NCI-H146 treated with DMSO at 0.1 percent for 48 hours (cell line): ENCODE measurements at regions not wholly inside any gene's neighbourhood (a gene's known extent, or its start where the extent isn't known, plus 50 kb on each side); places are given as distances from the start of the nearest gene placed in this dataset.

ENCODE experiments used
- DNase-seq: peaks from one replicate; lab custom pipeline; 2025; ENCODE audit not compliant: unreplicated experiment; lab: John Stamatoyannopoulos, UW

DNA sequence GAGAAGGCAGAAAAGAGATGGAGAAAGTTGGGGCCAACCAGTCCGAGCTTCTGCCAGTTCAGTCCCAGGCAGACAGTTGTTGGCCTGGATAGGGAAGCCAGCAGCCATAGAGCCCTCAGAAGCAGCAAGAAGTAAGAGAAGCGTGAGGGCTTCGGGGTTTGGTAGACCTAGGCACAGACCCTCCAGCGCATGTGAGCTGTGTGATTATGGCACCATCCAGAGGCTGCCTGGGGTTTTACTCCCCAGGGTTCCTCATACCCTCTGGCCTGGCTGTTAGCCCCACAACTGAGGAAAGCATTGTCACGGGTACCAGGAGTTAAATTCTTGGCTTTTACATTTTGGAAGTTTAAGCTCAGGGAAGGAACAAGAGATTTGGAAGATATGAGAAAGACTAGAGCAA, 93.7 kb upstream of the RAB6C start:
- no peak for DNase-seq

DNA sequence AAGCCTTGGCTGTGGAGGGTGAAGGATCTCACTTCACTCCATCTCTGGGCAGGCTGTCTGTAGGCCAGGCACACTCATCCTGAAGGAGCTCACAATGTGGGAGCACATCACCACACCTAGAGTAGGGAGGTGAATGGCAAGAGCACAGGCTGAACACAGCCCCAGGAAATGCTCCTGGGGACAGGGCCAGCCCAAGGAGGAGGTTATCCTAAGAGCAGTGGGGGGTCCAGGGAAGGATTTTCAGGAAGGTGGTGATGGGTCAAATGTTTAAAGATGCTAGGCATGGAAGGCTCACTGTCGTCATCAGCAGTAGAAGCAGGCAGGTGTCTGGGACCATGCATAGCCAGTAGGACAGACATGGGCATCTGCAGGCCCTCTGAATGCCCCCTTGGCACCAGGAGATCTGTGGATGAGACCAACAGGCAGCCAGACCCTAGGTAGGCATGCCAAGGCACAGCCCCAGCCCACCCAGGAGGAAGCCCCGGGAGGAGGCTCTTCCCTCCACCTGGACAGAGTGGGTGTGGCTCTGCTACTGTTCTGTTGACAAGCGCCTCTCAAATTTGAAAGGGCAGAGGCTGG, 91.7 kb upstream of the RAB6C start:
- no peak for DNase-seq

DNA sequence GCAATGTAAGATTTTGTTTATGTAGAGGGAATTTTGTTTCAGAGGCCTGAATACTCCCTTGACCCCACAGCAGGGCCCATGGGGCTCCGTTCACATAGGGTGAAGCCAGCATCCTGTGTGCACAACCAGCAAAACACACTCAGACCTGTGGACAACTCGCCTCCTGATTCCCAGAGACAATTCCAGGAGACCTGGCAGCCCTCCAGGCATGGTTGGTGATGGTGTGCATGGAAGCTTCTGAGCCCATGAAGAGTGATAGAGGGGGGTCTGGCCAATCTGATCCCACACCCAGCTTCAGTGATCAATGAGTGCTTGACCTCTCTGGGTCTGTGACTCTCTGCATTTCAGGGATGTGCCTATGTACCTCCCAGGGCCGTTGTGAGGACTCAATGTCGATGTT, 91.0 kb upstream of the RAB6C start:
- DNase-seq: no peak

DNA sequence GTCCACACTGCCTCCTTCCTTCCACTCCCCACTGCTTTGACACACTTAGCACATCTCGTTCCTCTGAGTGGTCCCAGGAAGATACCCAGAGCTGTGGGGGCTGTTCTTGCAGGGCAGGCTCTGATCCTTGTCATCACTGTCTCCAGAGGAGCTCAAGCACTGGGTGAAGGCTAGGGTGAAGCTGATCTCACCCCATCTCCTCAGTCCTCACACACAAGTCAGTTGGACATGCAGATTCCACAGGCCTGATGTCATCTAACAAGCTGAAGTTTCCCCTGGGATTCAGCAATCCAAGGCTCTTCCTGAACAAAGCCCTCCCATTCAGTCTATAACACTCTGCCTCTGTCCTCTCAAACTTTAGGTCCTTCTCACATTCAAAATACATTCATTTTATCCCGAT, 90.6 kb upstream of the RAB6C start:
- no peak for DNase-seq

DNA sequence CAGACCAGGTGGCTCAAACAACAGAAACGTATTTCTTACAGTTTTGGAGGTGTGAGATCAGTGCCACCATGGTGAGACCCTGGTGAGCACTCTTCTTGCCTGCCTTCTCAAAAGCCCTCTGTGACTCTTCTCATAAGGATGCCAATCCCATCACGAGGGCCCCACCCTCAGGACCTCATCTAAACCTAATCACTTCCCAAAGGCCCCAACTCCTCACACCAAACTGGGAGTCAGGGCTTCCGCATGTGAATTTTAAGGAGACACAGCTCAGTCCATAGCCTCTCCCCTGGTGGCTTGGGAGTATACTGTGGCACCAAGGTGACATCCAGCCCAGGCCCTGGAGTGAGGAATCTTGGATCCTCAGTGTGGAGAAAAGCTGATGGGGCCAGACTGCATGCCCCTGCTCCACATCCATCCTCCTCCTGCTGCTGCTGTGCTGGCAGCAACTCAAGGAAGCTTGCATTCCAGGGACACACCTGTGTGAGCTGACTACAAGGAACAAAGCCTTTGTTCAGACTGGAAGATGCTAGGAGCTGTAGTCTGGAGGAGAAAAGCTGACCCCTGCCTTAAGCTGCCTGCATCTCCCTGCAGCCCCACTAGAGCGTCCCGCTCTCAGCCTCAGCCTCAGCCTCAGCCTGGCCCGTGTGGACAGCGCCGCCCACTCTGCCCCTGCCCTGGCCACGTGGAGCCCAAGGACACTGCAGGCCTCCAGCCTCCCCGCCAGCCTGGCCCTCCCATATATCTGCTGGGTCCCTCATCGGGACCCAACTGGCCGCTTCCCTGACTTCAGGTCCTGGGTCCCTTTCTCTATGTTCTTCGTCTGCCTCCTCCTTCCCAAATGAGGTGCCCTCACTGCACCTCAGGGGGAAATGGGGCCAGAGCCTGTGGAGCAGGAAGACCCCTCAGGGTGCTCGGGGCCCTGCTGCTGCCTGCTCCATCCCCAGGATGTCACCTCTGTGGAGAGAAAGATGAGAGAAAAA, 87.8 kb upstream of the RAB6C start:
- DNase-seq: no peak

DNA sequence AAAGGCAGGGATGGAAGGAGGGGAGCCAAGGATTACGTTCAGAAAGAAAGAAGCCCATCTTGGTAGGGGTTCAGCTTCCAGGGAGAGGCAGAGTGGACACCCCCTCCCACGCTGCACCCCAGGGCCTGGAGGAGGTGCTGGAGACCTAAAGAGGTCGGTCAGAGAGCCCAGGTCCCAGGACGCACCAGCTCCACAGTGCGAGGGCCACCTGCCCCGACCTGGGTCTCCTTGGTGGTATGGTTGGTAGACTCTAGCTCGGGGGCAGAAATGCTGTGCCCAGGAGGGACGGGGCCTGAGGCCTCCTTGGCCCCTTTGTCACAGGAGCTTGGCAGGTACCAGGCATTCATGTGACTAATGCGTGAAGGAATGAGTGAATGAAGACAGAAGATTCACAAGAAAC, 87.1 kb upstream of the RAB6C start:
- DNase-seq: no peak

DNA sequence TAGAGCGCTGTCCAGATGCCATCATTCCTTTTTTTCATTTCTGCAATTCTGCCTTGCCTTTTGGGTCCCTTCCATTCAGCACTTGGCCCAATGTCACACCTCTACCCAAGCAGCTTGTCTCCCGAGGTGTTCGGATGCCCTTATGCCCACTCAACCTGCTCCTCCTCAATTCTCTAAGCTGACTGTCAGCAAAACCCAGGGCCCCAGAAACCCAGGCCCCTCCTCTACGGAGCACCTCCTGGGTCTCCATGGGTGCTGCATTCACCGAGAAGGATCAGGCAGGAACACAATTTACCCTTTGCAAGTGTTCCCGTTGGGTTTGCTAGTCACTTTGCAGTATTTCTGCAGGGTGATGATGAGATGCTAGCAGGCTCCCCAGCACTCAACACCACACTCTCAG, 86.7 kb upstream of the RAB6C start:
- DNase-seq: no peak

DNA sequence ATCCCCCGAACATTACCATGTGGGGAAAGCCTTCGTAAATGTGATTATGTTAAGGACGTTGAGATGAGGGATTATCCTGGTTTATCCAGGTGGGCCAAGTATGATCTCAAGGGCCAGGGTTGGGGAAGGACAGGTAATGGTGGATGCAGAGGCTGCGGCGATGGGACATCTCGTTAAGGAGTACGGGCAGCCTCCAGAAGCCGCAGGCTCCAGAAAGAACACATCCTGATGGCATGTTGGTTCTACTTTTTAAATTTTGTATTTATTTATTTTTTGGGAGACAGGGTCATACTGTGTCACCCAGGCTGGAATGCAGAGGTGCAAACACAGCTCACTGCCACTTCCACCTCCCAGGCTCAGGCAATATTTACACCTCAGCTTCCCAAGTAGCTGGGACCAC, 86.2 kb upstream of the RAB6C start:
- DNase-seq: no peak

DNA sequence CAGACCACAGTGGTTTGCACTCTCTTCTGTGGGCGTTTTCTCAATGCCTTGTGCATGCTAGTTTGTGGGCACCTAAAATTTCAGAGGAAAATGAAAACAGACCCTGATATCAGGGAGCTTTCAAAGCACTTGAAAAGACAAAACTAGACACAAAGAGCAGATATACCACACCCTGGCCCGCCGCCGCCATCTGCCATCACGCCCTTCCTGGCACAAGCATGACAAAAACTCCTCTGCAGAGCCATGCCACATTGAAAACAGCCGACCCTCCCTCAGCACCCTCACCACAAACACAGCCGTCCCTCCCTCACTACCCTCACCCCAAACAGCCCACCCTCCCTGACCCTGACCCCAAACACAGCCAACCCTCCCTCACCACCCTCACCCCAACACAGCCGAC, 84.8 kb upstream of the RAB6C start:
- DNase-seq: no peak

DNA sequence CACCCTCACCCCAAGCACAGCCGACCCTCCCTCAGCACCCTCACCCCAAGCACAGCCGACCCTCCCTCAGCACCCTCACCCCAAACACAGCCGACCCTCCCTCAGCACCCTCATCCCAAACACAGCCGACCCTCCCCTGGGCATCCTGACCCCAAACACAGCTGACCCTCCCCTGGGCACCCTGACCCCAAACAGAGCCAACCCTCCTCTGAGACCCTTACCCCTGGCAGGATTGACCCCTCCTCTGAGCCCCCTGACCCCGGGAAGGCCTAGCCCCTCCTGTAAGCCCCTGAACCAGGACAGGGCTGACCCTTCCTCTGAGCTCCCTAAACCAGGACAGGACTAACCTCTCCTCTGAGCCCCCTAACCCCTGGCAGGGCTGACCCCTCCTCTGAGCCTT, 84.4 kb upstream of the RAB6C start:
- no peak for DNase-seq

DNA sequence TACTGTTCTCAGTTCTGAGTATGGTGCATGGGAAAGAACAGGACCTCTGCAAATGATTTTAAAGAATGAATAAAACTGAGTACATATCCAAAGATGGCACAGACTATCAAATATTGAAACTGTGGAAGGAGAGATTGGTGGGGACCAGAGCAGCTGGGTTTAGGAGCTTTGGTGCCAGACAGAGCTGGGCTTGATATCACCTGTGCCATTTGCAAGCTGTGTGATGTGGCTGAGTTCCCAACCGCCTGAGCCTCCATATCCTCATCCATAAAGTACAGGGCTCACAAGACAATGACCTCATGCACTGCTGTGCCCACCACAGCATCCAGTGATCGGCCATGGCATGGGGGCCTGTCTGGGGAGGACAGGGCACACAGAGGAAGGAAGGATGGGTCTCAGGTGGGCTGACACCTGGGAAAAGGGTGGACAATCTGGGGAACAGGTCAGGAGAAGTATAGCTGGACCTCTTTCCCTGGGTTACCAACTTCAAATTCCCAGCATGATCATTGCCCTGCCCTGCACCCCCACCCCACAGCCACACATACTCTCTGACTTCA, 83.9 kb upstream of the RAB6C start:
- no peak for DNase-seq

DNA sequence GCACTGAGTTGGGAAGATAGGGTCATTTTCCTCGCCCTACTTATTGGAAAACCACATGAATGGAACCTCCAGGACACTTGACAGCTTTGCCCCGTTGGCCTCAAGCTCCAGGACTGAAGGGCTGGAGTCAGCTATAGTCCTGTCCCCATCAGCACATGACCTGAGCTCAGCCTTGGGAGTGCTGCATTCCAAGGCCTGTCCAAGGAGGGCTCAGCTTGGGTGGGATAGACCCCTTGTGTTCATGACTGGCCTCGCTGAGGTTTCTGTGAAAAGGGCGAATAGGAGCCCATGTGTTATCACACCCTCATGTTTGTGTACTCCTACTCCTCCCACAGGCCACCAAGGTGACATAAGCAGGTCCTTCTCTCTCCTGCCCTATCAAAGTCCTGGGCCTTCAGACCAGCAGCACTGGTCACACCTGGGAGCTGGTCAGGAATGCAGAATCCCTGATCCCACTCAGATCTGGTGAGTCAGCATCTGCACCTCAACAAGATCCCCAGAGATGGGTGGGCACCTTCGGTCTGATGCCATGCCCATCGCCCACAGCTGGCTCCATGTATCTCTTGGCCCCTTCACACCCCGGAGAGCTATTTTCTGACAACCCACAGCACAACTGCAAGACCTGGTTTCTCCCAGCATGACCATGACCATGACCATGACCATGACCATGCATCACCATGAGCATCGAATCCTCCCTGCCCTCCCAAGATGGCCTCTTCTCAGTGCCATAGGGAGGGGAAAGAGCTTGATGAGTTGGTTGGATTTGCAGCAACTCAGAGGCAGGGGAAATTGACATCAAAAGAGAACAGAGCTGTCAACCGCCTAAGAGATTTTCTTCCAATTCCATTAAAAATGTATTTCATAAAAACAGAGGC, 83.0 kb upstream of the RAB6C start:
- no peak for DNase-seq

DNA sequence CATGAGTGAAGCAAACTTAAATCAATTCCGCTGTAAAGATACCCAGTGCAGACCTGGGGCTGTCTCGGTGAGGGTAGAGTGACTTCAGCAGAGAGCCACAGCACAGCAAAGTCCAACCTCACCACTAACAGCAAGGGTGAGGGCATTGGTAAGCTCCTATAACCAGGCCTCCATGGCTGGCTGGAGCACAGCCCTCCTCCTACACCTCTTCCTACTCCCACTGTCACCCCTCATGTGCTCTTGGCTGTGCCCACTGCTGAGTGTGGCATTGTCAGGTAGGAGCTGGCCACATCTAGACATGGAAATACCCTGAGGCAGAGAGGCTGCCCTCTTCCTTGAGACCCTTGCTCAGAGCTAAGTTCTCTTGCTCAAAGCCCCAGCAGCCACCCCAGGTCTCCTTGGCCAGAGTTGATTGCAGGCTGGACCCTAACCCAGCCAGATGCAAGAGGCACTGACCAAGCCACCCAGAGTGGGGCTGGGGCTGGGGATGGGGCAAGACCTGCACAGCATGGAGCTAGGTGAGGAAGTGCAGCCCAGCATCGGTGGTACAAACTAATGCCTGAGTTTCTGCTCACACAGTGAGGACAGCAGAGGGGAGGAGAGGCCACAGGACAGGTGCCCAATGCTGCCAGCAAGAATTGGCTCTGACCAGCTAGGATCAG, 77.6 kb upstream of the RAB6C start:
- no peak for DNase-seq

DNA sequence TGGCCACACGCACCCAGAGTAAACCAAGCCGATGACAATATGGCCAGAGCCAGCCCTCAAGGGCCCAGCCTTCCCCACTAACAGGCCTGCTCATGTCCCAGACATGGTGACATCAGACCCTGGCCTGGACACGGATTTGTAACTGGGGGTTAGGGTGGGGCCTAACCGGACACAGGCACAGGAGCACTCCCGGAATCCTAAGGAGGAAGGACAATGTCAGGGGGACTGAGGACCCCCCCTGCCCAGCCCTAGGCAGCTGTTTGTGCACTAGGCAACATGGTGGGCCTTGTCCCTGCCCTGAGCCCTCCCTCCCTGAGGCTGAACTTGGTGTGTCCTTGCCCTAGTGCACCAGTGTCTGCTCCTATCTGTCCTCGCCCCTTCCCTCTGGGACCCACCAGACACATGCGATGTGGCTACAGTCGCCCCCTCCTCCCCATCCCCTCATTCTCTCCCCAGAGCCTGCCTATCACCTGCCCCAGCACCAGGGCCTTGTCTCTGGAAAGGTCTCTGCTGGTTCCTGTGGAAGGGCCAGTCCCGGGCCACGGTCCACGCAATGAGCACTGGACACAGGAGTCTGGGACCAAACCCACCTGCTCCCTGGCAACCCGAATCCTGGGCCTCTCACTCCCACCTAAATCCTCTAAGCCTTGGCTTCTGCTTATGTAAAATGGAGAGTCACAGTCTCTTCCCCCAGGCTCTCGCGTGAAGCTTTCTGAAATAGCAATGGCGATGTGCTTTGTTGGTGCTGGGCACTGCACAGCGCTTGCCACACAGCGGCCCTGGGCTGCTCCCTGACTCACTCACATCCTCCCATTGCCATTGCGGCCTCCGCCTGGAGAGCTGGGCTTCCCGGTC, 76.5 kb upstream of the RAB6C start:
- no peak for DNase-seq

DNA sequence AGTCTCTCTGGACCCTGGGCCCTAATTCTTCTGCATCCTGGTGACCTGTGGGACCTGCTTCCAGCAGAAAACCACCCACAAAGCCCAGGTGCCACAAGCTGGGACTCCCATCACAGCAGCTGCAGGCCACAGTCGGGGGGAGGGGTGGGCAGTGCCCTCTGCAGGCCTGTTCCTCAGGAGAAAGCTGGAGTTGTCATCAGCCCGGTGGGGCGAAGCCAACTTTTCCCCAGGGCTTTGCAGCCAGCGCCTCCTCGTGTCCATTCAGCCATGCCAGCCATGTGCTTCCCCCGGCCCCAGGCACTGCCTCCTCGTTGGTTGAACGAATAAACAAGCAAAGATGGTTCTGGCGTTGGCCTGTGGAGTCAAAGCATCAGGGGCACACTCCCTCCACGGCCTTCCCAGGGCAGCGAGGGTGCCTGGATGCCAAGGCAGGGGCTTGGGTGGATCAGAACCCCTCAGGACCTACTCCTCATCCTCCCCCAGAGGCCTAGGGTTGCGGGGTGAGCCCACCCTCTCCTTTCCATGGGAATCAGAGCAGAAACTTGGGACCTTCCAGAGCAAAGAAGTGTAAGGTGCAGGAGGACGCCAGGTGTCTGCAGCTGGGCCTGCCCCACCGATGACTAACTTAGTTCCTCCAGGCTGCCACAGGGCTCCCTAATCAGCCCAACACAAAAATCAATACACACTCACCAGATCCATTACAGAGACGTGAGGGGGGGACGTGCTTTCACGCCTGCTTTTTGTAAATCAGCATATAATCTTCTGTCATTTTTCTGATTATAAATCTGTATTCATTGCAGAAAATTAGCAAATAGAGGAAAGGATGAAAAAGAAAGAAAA, 75.7 kb upstream of the RAB6C start:
- DNase-seq: no peak

DNA sequence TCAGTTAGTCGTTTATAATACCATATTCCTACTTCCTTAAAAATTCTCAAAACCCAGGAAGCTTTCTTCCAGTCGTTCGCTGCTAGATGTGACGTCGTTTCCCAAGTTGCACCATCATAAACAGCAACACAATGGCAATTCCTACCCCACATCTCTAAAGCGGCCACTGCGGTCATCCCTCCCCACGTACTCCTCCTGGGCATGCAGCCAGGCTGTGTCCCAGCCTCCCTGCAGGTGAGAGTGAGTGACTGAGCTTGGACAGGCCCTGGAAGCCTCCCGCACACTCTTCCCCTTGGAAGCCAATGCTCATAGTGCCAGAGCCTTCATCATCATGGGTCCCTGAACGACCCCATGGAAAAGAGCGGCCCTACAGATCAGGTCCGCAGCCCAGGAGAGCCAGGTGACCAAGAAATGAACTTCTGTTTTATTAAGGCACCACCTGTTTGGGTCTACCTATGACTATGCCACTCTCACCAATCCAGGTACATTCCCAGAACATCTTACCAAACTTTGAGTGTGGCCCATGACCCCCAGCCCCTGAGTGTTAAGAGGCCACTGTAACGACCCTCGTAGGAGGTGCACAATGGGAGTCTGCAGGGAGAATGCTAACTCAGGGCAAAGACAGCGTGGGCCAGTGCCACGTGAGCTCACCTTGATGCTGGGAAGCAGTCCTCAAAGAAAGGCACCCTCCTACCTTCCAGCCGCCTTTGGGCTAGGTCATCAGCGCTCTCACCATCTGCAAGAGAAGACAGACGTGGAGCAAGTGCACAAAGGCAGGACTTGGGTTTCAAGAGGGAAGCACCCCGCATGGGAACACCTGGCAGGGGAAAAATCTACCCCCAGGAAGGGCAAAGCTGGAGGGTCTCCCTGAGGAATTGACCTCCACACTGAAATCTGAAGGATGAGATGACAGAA, 74.7 kb upstream of the RAB6C start:
- DNase-seq: no peak

DNA sequence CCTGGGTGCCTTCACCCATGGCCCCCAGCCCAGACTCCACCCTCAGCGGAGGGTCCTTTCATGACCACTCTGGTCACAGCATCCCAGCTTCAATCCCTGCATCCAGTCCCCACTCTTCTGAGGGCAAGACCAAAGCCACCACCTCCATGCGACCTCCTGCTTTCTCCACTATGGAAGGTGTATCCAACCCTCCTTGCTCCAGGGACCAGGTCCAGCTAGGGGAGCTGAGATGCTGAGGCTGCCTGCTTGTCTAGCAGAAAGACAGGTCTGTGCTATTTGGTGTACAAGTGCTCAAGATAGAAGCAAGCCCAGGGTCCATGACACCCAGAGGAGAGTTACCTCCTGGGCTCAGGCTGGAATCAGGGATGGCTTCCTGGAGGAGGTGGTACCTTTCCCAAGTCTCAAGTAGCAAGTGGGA, 73.8 kb upstream of the RAB6C start:
- DNase-seq: no peak
